GM21526 (cell line): ENCODE measurements at regions not wholly inside any gene's neighbourhood (a gene's known extent, or its start where the extent isn't known, plus 50 kb on each side); places are given as distances from the start of the nearest gene placed in this dataset.

Experiments used
- ATAC-seq: cut with Tn5 transposase; IDR thresholded peaks from one replicate; pipeline ENCODE4 v1.9.1; 2021; ENCODE audit warnings: moderate library complexity; ENCODE audit not compliant: unreplicated experiment, low FRiP score

DNA sequence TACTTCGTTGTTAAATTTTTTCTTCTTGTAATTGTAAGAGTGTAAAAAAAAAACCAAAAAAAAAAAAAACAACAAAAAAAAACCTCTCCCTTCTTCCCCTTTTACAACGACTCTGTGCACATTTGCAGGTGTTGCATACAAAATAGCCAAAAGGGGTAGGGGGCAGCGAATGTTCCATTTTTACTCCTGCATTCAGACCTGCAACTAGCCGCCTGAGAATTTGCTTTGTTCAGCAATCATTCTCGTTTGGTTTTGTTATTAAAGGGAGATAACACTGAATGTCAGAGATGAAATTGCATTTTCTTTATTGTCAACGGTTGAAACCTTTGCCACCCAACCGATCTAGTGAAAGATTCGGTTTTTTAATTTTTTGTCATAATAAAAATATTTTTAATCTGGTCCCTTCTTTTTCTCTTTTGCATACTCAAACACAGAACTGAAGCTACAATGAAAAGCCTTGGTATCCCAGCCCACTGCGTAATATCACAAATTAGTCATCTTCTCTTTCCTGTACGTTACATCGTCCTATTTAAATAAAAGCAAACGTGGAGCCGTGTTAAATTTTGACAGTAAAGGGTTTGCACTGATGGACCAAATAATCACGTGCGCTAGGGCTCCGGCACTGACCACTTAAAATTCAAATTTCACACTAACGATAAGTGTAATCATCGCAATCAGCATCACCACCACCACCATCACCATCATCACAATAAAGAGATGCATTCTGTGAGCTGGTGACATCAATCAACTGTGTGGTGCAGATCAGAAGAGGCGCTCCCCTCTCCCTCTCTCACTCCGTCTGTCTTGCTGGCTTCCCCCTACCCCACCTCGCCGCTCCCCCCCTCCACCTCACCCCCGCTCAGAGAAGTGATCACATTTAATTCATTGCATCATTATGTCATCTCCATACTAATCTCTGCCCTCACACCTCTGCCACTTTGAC is 406.2 kb upstream of the PSMD7 start:
- ATAC-seq, result no peak

- ATAC-seq, result no peak
Measured at GRCh38 chr16:73888840-73889490, 407.6 kb upstream of the PSMD7 start.

GRCh38 chr16:73887911-73888310 is 408.7 kb upstream of the PSMD7 start:
- ATAC-seq, result no peak

- no peak for ATAC-seq
Measured at GRCh38 chr16:73886426-73886825, 410.2 kb upstream of the PSMD7 start.

DNA sequence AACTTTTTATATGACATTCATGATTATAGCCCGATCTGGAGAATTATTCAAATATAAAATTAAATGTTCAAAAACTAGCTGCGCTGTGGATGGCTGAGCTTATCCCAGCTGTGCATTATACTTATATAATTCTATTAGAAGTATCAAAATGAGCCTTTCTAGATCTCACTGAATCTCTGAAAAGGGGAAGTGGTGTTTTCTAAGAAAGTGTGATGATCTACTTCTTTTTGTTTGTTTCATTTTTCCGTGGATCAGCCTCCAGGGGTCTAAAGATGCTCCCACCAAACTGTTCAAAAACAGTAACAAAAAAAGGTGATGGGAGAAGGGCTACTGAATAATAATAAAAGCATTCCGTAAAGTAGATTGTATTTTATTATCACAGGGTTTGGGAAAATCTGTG is 411.3 kb upstream of the PSMD7 start:
- ATAC-seq, result no peak

DNA sequence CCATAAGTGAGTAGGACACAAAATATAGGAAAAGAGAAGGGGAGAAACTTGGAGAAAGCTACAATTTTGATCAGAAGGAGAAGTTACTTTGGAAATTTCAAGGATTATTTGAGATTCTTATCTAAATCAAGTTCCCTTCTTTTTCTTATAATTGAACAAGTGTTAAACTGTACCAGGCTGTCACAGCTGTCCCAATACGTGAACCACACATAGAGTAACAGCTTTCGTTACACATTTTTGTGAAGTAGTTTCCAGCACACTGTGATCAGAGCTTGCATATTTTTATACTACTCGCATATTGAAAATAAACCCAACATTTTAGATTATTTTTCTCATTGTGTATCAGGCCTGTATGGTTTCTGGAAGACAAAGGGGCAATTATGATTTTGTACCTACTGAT is 412.8 kb upstream of the PSMD7 start:
- ATAC-seq, result no peak

DNA sequence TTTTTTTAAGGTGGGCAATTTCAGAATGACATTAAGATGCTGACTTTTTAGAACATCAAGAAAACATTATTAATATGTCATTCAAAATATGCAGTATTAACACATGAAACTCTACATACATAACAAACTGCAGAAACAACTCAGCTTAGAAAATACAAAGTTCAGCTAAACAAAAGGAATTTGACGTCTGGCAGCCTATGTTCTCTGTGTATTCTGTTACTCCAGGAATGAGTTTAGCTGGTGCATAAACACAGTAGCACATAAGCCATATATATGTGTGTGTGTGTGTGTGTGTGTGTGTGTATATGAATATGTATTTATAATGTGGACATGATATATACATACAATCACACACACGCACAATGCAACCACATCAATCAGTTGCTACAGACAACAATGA is 413.5 kb upstream of the PSMD7 start:
- ATAC-seq, result no peak

DNA sequence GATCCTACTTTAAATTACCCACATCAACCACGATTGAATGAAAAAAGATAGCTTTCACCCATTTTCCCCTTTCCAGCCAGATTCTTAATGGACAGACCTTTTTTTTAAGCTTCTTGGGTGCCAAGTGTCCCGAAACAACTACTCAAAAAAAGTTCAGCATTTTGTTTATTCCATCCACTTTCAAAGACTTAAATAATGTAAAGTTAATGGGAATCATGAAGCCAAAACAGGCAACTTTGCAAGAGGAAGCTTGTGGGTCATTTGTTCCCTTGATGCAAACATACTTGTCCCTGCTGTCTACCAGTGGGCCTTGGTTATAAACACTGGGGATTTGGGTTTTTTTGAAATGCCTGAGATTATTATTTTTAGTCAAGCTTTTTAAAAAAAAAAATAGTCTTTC is 414.0 kb upstream of the PSMD7 start:
- no peak for ATAC-seq

GRCh38 chr16:73882033-73882432 is 414.6 kb upstream of the PSMD7 start:
- ATAC-seq, result no peak

DNA sequence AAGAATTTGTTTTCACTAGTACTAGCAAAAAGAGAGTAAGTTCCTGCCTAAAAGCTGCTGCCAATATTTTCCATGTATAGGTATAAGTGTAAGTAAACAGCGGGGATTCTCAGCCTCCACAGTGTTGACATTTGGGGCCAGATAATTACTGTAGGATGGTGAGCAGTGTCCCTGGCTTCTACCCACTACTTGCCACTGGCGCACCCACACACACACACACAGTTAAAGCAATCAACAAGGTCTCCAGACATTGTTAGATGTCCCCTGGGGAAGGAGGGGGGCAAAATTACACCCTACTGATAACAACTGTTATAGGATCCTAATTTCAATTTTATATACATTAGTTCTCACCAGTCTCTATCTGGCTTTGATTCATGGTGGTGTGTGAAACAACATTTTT is 417.0 kb upstream of the PSMD7 start:
- no peak for ATAC-seq

DNA sequence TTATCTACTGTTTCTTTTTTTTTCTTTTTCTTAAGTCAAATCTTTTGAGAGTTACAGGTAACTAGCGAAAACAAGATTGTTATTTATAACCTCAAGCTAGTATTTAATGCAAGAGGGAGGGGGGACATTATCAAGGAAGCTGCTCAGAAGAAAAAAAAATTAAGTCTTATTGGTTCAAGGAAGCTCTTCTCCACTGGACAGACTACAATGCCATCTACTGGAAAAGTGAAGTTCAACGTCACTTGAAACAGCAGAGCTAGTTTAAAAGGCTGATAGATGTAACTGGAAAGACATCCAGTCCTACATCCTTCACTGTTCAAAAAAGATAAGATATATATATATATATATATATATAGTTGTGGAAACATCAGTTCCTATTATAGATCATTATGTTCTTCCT is 418.0 kb upstream of the PSMD7 start:
- no peak for ATAC-seq

GRCh38 chr16:73877150-73877549 is 419.5 kb upstream of the PSMD7 start:
- ATAC-seq, result no peak

DNA sequence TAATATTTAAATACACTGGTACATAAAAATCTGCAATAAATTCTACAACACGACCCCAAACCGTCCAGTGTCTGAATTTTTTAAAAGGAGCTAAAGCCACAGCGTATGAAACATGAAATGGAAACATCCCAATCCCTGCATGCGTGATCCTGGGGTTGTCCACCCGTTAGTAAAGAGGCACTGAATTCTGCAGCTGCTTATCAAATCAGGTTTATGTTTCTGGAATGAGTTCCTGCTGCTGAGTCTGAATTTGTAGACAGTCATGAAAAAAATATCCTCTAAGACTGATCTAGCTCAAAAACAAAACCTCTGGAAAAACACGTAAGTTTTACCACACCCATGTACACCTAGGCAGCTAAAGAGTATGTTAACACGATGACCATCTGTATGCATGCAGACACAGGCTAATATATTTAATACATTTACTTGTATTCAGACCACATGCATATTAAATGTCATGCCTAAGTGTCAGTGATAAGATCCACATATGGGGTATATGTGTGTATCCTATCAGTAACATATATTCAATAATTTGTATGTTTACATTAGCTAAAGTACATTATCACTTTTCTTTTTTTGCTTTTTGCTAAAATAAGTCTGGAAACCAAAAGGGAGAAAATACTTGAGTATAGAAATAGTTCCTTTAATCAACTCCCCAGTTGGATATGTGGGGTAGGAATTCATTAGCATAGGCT is 420.5 kb upstream of the PSMD7 start:
- ATAC-seq, result no peak

- ATAC-seq, result no peak
Measured at GRCh38 chr16:73874324-73874723, 422.3 kb upstream of the PSMD7 start.

DNA sequence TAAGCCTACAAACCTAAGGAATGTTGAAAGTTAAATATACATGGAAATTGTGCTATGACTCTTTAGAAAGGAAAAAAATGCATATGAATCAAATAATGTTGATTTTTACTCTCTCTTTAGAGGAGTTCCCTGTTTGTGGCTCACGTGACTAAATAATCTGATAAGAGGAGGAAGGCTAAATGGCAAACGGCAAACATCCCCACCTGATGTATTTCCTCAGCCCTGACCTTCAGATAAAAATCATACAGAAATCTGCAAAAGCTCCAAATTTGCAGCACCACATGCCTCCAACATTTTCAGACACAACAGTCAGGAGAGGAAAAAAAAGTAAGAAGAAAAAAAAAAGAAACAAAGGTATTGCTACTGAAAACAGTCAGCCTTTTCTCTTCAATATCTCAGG is 423.0 kb upstream of the PSMD7 start:
- ATAC-seq, result no peak

GRCh38 chr16:73872856-73873255 is 423.8 kb upstream of the PSMD7 start:
- no peak for ATAC-seq

DNA sequence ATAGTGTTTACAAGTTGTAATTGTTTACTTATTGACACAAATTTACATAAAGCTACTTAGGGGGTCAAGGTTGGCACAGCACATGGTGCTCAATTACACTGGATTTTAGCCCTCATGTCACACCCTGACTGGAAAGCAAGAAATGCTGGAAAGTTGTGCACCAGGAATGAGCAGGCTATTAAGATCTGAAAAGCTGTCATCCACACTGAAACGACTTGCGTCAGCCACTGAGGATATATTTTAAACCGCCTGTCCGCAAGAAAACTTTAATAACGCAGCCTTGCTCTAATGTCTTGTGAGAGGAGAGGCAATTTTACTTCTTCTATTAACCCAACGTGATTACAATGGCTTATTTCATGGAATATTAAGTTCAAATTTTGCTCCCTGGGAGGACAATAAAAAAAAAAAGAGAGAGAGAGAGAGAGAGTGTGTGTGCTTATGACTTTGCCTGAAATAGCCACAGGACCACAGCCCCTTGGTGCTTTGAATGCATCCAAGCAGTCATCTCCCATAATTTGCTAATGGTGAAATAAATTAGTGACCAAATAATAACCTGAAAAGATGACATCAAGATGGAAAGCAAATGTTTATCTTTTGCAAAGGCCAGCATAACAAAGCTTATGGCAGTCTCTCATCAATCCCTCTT is 425.4 kb upstream of the PSMD7 start:
- no peak for ATAC-seq

DNA sequence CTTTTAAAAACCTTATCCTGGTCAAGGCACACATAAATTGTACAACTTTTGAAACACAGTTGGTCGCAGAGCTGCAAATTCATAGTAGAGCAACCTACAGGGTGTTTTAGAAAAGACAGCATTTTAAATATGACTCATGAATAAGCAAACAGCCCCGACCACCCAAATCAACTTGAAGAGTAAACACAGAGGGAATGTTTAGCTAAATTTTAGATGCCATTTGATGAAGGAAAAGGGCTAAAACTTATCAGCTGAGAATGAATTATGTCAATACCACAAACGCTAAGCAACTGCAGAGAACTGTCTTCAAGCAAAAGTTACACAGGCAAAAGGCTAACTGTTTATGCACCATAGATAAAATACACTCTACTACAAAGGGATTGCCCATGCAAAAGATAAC is 427.5 kb upstream of the PSMD7 start:
- ATAC-seq, result no peak

DNA sequence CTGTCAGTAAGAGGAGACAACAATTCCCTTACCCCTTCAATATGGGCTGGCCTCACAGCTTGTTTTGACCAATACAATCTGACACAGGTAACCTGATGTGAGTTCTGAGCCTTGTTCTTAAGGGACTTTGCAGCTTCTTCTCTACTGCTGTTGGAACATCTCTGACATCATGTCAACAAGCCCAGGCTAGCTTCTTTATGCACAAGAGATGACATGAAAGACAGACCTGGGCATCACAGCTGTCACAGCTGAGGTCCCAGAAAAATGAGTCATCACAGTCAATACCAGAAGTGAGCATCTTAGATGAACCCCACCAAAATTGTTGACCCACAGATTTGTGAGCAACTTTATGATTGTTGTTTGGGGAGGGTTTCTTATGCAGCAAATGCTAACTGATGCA is 431.7 kb upstream of the PSMD7 start:
- no peak for ATAC-seq

GRCh38 chr16:73858326-73858725 is 438.3 kb upstream of the PSMD7 start:
- ATAC-seq, result no peak

GRCh38 chr16:73853968-73854367 is 442.6 kb upstream of the PSMD7 start:
- ATAC-seq, result no peak
